HepG2 (cell line): ENCODE measurements at regions not wholly inside any gene's neighbourhood (a gene's known extent, or its start where the extent isn't known, plus 50 kb on each side); places are given as distances from the start of the nearest gene placed in this dataset.

ENCODE experiments used
- GATAD2A ChIP-seq: IDR thresholded peaks from 2 replicates; pipeline ENCODE4 v1.6.1; 2016
- HOXA7 ChIP-seq: sonication (generic); formaldehyde crosslinking; IDR thresholded peaks from 2 replicates; pipeline ENCODE4 v1.8.1; 2022; ENCODE audit warnings: mild to moderate bottlenecking, missing genetic modification reagents, moderate library complexity
- JARID2 ChIP-seq: sonication (generic); formaldehyde crosslinking; IDR thresholded peaks from 2 replicates; pipeline ENCODE4 v1.8.1; 2023; ENCODE audit warnings: missing genetic modification reagents, inconsistent platforms; ENCODE audit not compliant: insufficient replicate concordance
- MBNL3 ChIP-seq: fragments of 250-450 bp; sonication (Bioruptor Pico); conservative IDR thresholded peaks from 2 replicates; pipeline ENCODE4 v1.8.0; 2022; ENCODE audit warnings: mild to moderate bottlenecking, inconsistent platforms
- RBAK ChIP-seq: sonication (generic); formaldehyde crosslinking; IDR thresholded peaks from 2 replicates; pipeline ENCODE4 v1.5.1; 2020; ENCODE audit warnings: mild to moderate bottlenecking, missing genetic modification reagents
- TBL1XR1 ChIP-seq: fragments of 150-350 bp; IDR thresholded peaks from 2 replicates; pipeline ENCODE4 v1.6.1; 2014; ENCODE audit warnings: borderline replicate concordance, low read length; ENCODE audit not compliant: partially characterized antibody
- TEAD3 ChIP-seq: optimal IDR thresholded peaks from 2 replicates; pipeline ENCODE3; 2016; ENCODE audit warnings: borderline replicate concordance
- ZNF256 ChIP-seq: sonication (generic); formaldehyde crosslinking; conservative IDR thresholded peaks from 2 replicates; pipeline ENCODE4 v1.4.0; 2020; ENCODE audit warnings: missing genetic modification reagents
- ZNF619 ChIP-seq: sonication (generic); formaldehyde crosslinking; IDR thresholded peaks from 2 replicates; pipeline ENCODE4 v1.4.0; 2020; ENCODE audit warnings: mild to moderate bottlenecking, missing genetic modification reagents
- ZNF781 ChIP-seq: sonication (generic); formaldehyde crosslinking; IDR thresholded peaks from 2 replicates; pipeline ENCODE4 v1.5.1; 2020; ENCODE audit warnings: borderline replicate concordance, mild to moderate bottlenecking, missing genetic modification reagents; ENCODE audit errors: not compliant biosample characterization
- TF ChIP-seq, protein P1 (sequence below): sonication (generic); formaldehyde crosslinking; IDR thresholded peaks from 2 replicates; pipeline ENCODE4 v1.8.0; 2022; ENCODE audit warnings: missing genetic modification reagents, mild to moderate bottlenecking, borderline replicate concordance
- TF ChIP-seq, protein P2 (sequence below): IDR thresholded peaks from 2 replicates; pipeline ENCODE4 v1.6.1; 2018; ENCODE audit warnings: missing genetic modification reagents, mild to moderate bottlenecking, missing compliant biosample characterization
- TF ChIP-seq, protein P3 (sequence below): sonication (generic); formaldehyde crosslinking; conservative IDR thresholded peaks from 2 replicates; pipeline ENCODE4 v1.4.0; 2020; ENCODE audit warnings: missing genetic modification reagents
- TF ChIP-seq, protein P4 (sequence below): sonication (generic); formaldehyde crosslinking; IDR thresholded peaks from 2 replicates; pipeline ENCODE4 v1.4.0; 2020; ENCODE audit warnings: mild to moderate bottlenecking, missing genetic modification reagents
- TF ChIP-seq, protein P5 (sequence below): sonication (generic); formaldehyde crosslinking; IDR thresholded peaks from 2 replicates; pipeline ENCODE4 v1.4.0; 2020; ENCODE audit warnings: missing genetic modification reagents, borderline replicate concordance

DNA sequence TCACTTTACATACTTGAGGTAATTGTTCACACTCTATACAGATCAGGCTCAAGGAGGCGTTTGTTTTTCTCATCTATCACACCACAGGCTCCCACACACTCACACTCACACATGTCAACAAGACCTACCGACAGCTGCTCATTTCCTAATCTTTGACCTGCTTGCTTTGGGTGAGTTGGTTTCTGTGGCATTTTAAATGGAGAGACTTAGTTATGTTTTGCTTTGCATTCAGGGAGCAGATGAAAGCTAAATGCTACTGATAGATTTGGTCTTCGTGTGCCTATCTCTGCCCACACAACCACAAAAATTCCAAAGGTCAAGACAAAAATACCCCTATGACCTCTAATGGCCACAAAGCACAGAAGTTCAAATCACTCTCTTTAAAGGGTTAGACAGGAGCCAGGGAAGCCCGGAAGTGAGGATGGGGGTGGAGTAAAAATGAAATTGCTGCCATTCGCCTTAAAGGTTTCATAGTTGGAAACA lies 203.5 kb upstream of the G2E3 start (continued):
- TF ChIP-seq, protein P1, sequence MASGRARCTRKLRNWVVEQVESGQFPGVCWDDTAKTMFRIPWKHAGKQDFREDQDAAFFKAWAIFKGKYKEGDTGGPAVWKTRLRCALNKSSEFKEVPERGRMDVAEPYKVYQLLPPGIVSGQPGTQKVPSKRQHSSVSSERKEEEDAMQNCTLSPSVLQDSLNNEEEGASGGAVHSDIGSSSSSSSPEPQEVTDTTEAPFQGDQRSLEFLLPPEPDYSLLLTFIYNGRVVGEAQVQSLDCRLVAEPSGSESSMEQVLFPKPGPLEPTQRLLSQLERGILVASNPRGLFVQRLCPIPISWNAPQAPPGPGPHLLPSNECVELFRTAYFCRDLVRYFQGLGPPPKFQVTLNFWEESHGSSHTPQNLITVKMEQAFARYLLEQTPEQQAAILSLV (CRISPR knock-in tag) = no peak
- TF ChIP-seq, protein P2, sequence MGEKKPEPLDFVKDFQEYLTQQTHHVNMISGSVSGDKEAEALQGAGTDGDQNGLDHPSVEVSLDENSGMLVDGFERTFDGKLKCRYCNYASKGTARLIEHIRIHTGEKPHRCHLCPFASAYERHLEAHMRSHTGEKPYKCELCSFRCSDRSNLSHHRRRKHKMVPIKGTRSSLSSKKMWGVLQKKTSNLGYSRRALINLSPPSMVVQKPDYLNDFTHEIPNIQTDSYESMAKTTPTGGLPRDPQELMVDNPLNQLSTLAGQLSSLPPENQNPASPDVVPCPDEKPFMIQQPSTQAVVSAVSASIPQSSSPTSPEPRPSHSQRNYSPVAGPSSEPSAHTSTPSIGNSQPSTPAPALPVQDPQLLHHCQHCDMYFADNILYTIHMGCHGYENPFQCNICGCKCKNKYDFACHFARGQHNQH (CRISPR knock-in tag) = no peak
- TF ChIP-seq TEAD3 (CRISPR knock-in tag) = peak; percentile 71
- no peak for TF ChIP-seq TBL1XR1
- no peak for TF ChIP-seq ZNF781
- TF ChIP-seq RBAK = no peak
- no peak for TF ChIP-seq ZNF619
- TF ChIP-seq, protein P3, sequence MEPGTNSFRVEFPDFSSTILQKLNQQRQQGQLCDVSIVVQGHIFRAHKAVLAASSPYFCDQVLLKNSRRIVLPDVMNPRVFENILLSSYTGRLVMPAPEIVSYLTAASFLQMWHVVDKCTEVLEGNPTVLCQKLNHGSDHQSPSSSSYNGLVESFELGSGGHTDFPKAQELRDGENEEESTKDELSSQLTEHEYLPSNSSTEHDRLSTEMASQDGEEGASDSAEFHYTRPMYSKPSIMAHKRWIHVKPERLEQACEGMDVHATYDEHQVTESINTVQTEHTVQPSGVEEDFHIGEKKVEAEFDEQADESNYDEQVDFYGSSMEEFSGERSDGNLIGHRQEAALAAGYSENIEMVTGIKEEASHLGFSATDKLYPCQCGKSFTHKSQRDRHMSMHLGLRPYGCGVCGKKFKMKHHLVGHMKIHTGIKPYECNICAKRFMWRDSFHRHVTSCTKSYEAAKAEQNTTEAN = 0 out of 2 replicates have a peak, but pooled peaks have one; percentile 45
- TF ChIP-seq, protein P4, sequence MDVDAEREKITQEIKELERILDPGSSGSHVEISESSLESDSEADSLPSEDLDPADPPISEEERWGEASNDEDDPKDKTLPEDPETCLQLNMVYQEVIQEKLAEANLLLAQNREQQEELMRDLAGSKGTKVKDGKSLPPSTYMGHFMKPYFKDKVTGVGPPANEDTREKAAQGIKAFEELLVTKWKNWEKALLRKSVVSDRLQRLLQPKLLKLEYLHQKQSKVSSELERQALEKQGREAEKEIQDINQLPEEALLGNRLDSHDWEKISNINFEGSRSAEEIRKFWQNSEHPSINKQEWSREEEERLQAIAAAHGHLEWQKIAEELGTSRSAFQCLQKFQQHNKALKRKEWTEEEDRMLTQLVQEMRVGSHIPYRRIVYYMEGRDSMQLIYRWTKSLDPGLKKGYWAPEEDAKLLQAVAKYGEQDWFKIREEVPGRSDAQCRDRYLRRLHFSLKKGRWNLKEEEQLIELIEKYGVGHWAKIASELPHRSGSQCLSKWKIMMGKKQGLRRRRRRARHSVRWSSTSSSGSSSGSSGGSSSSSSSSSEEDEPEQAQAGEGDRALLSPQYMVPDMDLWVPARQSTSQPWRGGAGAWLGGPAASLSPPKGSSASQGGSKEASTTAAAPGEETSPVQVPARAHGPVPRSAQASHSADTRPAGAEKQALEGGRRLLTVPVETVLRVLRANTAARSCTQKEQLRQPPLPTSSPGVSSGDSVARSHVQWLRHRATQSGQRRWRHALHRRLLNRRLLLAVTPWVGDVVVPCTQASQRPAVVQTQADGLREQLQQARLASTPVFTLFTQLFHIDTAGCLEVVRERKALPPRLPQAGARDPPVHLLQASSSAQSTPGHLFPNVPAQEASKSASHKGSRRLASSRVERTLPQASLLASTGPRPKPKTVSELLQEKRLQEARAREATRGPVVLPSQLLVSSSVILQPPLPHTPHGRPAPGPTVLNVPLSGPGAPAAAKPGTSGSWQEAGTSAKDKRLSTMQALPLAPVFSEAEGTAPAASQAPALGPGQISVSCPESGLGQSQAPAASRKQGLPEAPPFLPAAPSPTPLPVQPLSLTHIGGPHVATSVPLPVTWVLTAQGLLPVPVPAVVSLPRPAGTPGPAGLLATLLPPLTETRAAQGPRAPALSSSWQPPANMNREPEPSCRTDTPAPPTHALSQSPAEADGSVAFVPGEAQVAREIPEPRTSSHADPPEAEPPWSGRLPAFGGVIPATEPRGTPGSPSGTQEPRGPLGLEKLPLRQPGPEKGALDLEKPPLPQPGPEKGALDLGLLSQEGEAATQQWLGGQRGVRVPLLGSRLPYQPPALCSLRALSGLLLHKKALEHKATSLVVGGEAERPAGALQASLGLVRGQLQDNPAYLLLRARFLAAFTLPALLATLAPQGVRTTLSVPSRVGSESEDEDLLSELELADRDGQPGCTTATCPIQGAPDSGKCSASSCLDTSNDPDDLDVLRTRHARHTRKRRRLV (CRISPR knock-in tag) = no peak
- TF ChIP-seq GATAD2A = no peak
- no peak for TF ChIP-seq JARID2 (CRISPR knock-in tag)
- TF ChIP-seq HOXA7 = no peak
- TF ChIP-seq ZNF256 = no peak
- TF ChIP-seq MBNL3 (CRISPR knock-in tag) = no peak
- TF ChIP-seq, protein P5, sequence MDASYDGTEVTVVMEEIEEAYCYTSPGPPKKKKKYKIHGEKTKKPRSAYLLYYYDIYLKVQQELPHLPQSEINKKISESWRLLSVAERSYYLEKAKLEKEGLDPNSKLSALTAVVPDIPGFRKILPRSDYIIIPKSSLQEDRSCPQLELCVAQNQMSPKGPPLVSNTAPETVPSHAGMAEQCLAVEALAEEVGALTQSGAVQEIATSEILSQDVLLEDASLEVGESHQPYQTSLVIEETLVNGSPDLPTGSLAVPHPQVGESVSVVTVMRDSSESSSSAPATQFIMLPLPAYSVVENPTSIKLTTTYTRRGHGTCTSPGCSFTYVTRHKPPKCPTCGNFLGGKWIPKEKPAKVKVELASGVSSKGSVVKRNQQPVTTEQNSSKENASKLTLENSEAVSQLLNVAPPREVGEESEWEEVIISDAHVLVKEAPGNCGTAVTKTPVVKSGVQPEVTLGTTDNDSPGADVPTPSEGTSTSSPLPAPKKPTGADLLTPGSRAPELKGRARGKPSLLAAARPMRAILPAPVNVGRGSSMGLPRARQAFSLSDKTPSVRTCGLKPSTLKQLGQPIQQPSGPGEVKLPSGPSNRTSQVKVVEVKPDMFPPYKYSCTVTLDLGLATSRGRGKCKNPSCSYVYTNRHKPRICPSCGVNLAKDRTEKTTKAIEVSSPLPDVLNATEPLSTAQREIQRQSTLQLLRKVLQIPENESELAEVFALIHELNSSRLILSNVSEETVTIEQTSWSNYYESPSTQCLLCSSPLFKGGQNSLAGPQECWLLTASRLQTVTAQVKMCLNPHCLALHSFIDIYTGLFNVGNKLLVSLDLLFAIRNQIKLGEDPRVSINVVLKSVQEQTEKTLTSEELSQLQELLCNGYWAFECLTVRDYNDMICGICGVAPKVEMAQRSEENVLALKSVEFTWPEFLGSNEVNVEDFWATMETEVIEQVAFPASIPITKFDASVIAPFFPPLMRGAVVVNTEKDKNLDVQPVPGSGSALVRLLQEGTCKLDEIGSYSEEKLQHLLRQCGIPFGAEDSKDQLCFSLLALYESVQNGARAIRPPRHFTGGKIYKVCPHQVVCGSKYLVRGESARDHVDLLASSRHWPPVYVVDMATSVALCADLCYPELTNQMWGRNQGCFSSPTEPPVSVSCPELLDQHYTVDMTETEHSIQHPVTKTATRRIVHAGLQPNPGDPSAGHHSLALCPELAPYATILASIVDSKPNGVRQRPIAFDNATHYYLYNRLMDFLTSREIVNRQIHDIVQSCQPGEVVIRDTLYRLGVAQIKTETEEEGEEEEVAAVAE = no peak
